Breast epithelium (tissue), 3 donors: ENCODE measurements at regions not wholly inside any gene's neighbourhood (a gene's known extent, or its start where the extent isn't known, plus 50 kb on each side); places are given as distances from the start of the nearest gene placed in this dataset.

Experiments
- POLR2A ChIP-seq: fragments of 450-650 bp; IDR thresholded peaks from one replicate; pipeline ENCODE4 v1.6.1; 2016; ENCODE audit warnings: antibody characterized with exemption, mild to moderate bottlenecking, moderate library complexity
- POLR2AphosphoS5 ChIP-seq, 3 donors: sonication (generic); formaldehyde crosslinking; IDR thresholded peaks; one replicate each; pipeline ENCODE4 v1.6.1; 2017; ENCODE audit warnings: antibody characterized with exemption in 3 of 3
- TF ChIP-seq, protein P1 (sequence below), 3 donors: fragments of 450-650 bp; IDR thresholded peaks; one replicate each; pipeline ENCODE4 v1.5.1; 2016 to 2017; ENCODE audit warnings: antibody characterized with exemption in 3 of 3, mild to moderate bottlenecking in 3 of 3, moderate library complexity in 3 of 3

- TF ChIP-seq, protein P1, sequence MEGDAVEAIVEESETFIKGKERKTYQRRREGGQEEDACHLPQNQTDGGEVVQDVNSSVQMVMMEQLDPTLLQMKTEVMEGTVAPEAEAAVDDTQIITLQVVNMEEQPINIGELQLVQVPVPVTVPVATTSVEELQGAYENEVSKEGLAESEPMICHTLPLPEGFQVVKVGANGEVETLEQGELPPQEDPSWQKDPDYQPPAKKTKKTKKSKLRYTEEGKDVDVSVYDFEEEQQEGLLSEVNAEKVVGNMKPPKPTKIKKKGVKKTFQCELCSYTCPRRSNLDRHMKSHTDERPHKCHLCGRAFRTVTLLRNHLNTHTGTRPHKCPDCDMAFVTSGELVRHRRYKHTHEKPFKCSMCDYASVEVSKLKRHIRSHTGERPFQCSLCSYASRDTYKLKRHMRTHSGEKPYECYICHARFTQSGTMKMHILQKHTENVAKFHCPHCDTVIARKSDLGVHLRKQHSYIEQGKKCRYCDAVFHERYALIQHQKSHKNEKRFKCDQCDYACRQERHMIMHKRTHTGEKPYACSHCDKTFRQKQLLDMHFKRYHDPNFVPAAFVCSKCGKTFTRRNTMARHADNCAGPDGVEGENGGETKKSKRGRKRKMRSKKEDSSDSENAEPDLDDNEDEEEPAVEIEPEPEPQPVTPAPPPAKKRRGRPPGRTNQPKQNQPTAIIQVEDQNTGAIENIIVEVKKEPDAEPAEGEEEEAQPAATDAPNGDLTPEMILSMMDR (IDR thresholded peaks at IDR 0.05): no peak
- TF ChIP-seq POLR2AphosphoS5 (IDR thresholded peaks at IDR 0.05) (no peak), POLR2A (no peak)
Observed at GRCh38 chr10:45243261-45243660, 72.1 kb downstream of the OR13A1 start.
